ENCODE measurements at regions not wholly inside any gene's neighbourhood (a gene's known extent, or its start where the extent isn't known, plus 50 kb on each side); places are given as distances from the start of the nearest gene placed in this dataset.

- Histone ChIP-seq H3K79me2 (ENCODE audit: low read length) (no peaks in the 10 kb centered on the region), H3K9me2 (replicated peaks; ENCODE audit: insufficient read depth, low read length) (no peaks in the 10 kb centered on the region), H3K9ac (ENCODE audit: low read length) (no peak overlapping the region), H3K4me2 (ENCODE audit: low read depth, low read length) (no peak overlapping the region), H3K4me3 (ENCODE audit: low read length) (no peak overlapping the region), H4K20me1 (ENCODE audit: insufficient read depth, low read length) (no peaks in the 10 kb centered on the region), H3K27ac (ENCODE audit: low read length) (no peak overlapping the region), H3K36me3 (replicated peaks; ENCODE audit: insufficient read depth, low read length) (no peaks in the 10 kb centered on the region), H3K4me1 (ENCODE audit: low read length) (no peaks in the 10 kb centered on the region), H2AFZ (ENCODE audit: low read length) (no peak overlapping the region), H3F3A (ENCODE audit: insufficient read depth, low read length) (no peaks in the 10 kb centered on the region), H3K27me3 (replicated peaks; ENCODE audit: insufficient read depth, low read length) (no peaks in the 10 kb centered on the region), H3K9me3 (replicated peaks; ENCODE audit: insufficient read depth, low read length) (no peaks in the 10 kb centered on the region)
- DNase-seq: no peak
- TF ChIP-seq CTCF (IDR thresholded peaks at IDR 0.05; ENCODE audit: low read length) (no peak), EZH2phosphoT487 (IDR thresholded peaks at IDR 0.05; ENCODE audit: low read length) (no peak), EZH2 (optimal IDR thresholded peaks at IDR 0.05; ENCODE audit: low read depth, low read length) (no peak)
Observed at GRCh38 chrX:106499473-106499872, 112.3 kb upstream of the RADX start.

GRCh38 chrX:106510713-106511403, 100.9 kb upstream of the RADX start:
- Histone ChIP-seq H3K9me3 (replicated peaks; ENCODE audit: insufficient read depth, low read length) (no peaks in the 10 kb centered on the region), H3K36me3 (replicated peaks; ENCODE audit: insufficient read depth, low read length) (no peaks in the 10 kb centered on the region), H3F3A (ENCODE audit: insufficient read depth, low read length) (no peaks in the 10 kb centered on the region), H3K4me1 (ENCODE audit: low read length) (no peaks in the 10 kb centered on the region), H3K4me3 (ENCODE audit: low read length) (no peak overlapping the region), H3K4me2 (ENCODE audit: low read depth, low read length) (no peak overlapping the region), H3K9ac (ENCODE audit: low read length) (no peak overlapping the region), H3K27ac (ENCODE audit: low read length) (no peak overlapping the region), H3K27me3 (replicated peaks; ENCODE audit: insufficient read depth, low read length) (no peaks in the 10 kb centered on the region), H3K9me2 (replicated peaks; ENCODE audit: insufficient read depth, low read length) (no peaks in the 10 kb centered on the region), H3K79me2 (ENCODE audit: low read length) (no peaks in the 10 kb centered on the region), H2AFZ (ENCODE audit: low read length) (no peak overlapping the region), H4K20me1 (ENCODE audit: insufficient read depth, low read length) (no peaks in the 10 kb centered on the region)
- DNase-seq: no peak
- no peak for TF ChIP-seq EZH2phosphoT487 (IDR thresholded peaks at IDR 0.05; ENCODE audit: low read length)
- no peak for TF ChIP-seq CTCF (IDR thresholded peaks at IDR 0.05; ENCODE audit: low read length)
- no peak for TF ChIP-seq EZH2 (optimal IDR thresholded peaks at IDR 0.05; ENCODE audit: low read depth, low read length)

Measured in MM.1S (cell line).